ENCODE measurements at regions not wholly inside any gene's neighbourhood (a gene's known extent, or its start where the extent isn't known, plus 50 kb on each side); places are given as distances from the start of the nearest gene placed in this dataset.

DNA sequence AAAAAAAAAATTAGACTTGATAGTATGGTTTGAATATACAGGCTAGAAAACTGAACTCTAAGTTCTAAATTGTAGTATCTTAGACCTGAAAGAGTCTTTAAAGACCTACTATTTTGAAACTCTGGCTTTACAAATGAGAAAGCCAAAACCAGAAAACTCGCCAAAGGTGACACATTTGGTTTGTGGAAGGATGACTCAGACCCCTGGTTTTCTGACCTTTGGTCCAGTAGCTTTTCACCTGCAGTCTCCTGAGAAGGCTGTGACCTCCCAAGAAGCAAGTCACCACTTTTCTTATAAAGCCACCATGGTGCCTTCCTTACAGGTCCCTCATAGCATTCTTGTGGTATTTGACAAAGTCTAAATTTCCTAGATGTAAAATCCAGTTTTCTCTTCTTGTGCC is 102.1 kb upstream of the CEP78 start:
- TF ChIP-seq CTCF (conservative IDR thresholded peaks at IDR 0.05; ENCODE audit: low read depth, low read length), result no peak
- H3K4me3 ChIP-seq (ENCODE audit: low read length), result no peak overlapping the region
- no peak for DNase-seq (ENCODE audit: low read depth)

- DNase-seq (ENCODE audit: low read depth), result no peak
- H3K4me3 ChIP-seq (ENCODE audit: low read length), result no peak overlapping the region
- no peak for TF ChIP-seq CTCF (conservative IDR thresholded peaks at IDR 0.05; ENCODE audit: low read depth, low read length)
These were observed 101.1 kb upstream of the GNAQ start for GRCh38 chr9:78132701-78133058.

DNA sequence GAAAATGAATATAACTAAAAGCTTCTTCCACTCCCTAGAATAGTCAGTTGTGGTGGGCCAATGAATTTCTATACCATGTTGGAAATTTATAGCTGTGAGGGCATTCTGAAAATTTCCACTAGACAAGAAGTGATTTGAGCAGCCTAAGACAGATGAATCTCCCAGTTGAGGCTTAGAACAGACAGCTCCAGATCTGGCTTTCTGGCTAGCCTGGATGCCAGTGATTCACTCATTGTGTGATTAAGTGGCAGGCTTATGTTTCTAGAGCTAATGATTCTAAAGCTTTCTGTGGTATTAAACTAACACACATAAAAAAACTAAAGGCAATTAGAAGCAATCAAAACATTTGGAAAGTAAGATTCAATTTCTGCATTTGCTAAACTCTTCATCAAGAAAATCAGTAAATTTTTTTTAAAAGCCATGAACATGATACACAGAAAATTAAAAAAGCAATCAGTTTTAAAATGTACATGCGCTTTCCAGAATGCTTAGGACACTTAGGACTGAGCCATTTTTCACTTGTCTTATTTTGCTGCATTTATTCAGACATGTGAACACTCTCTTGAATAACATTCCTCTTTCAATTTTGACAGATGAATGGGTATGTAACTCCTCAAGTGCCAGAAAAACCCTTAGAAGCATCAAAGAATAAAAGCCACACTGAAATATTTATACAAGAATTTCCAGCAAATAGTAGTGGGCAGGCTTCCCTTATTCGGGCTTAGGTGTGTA is 100.5 kb upstream of the GNAQ start:
- peak; percentile 43 for DNase-seq (ENCODE audit: low read depth)
- H3K4me3 ChIP-seq (ENCODE audit: low read length), result no peak overlapping the region
- no peak for TF ChIP-seq CTCF (conservative IDR thresholded peaks at IDR 0.05; ENCODE audit: low read depth, low read length)

GRCh38 chr9:78130853-78131252 is 99.2 kb upstream of the GNAQ start:
- TF ChIP-seq CTCF (conservative IDR thresholded peaks at IDR 0.05; ENCODE audit: low read depth, low read length), result no peak
- no peak overlapping the region for H3K4me3 ChIP-seq (ENCODE audit: low read length)
- DNase-seq (ENCODE audit: low read depth), result no peak

DNA sequence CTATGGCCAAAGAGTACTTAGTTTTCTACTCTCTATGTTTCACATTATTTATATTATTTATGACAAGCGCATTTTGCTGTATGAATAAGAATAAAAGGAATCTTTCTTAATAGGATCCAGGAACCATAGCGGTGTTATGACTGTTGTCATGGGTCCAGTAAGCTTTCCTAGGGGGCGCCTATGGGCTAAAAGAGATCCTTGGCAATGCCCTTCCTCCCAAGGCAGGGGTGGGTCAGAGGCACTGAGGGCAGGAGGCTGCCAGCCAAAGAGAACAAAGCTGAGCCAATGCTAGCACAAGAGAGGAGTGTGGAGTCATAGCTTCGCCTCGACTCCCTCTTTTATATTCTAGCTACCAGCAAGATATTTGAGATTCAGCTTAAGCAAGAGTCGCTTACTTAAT is 98.4 kb upstream of the GNAQ start:
- TF ChIP-seq CTCF (conservative IDR thresholded peaks at IDR 0.05; ENCODE audit: low read depth, low read length), result peak; percentile 41
- no peak overlapping the region for H3K4me3 ChIP-seq (ENCODE audit: low read length)
- DNase-seq (ENCODE audit: low read depth), result peak; percentile 31

- peak; percentile 60 for DNase-seq (ENCODE audit: low read depth)
- TF ChIP-seq CTCF (conservative IDR thresholded peaks at IDR 0.05; ENCODE audit: low read depth, low read length), result no peak
- H3K4me3 ChIP-seq (ENCODE audit: low read length), result no peak overlapping the region
These were observed 95.9 kb upstream of the GNAQ start for GRCh38 chr9:78127279-78128225.
